GM12873 (cell line): ENCODE measurements at regions not wholly inside any gene's neighbourhood (a gene's known extent, or its start where the extent isn't known, plus 50 kb on each side); places are given as distances from the start of the nearest gene placed in this dataset.

Experiments
- CTCF ChIP-seq: IDR thresholded peaks from 2 replicates; pipeline ENCODE4 v1.5.1; 2012; ENCODE audit warnings: low read depth, mild to moderate bottlenecking, moderate library complexity, low read length, control low read depth; ENCODE audit not compliant: insufficient read depth; ENCODE audit errors: missing control alignments

DNA sequence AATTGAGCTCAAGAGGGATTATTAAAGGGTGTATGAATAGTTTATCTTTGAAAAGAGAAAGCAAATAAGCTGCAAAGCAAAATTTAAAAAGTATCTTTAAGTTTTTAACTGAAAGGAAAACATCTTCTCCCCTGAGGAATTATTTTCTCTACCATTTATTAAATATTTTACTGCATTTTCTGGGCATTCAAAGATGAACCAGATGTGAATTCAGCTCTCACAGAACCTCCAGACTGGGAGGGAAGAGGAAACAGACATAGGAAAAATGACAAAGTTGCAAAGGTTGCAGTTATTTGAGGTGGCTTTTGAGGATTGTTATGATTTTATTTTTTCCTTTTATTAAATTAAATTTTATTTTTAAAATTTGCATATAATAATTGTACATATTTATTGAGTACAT lies 122.7 kb upstream of the SESN3 start:
- TF ChIP-seq CTCF: no peak

DNA sequence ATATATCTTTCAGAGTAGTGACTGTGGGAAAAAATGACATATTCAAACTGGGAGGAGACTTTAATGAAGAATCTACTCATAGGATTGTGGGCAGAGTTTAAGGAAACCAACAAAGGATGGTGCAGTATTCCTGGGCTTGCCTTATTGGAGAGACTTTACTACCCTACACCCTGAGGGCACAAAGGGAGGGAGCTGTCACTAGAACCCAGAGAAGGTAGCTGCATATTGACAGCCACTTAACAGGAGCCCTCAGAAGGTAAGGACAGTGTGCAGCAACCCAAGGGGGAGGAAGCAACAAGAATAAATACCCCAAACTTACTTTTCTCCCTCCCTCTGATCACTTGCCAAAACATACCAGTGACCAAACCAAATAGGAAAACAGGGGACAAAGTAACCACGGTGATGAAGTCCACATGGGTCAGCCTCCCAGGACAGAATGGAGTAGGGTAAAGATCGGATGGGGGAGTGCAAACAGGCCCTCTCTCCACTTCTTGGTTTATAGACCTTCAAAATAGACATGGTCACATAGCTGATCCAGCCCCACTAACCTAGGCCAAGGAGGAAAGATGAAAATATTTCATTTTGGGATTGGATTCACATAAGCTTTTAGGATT lies 121.8 kb upstream of the SESN3 start:
- TF ChIP-seq CTCF: no peak

DNA sequence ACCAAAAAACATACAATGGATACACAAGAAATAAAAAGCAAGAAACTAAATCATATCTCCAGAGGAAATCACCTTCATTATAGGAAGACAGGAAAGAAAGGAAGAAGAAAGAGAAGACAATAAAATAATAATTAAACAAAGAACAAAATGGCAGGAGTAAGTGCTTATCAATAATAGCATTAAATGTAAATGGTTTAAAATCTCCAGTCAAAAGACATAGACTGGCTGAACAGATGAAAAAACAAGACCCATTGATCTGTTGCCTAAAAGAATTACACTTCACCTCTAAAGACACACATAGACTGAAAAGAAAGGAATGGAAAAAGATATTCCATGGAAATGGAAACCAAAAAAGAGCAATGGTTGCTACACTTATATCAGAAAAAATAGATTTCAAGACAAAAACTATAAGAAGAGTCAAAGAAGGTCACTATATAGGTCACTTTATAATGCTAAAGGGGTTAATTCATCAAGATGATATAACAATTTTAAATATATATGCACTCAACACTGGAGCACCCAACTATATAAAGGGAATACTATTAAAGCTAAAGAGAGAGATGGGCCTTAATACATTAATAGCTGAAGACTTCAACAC lies 118.4 kb upstream of the SESN3 start:
- TF ChIP-seq CTCF: no peak

GRCh38 chr11:95346265-95346664 lies 115.3 kb upstream of the SESN3 start:
- no peak for TF ChIP-seq CTCF

DNA sequence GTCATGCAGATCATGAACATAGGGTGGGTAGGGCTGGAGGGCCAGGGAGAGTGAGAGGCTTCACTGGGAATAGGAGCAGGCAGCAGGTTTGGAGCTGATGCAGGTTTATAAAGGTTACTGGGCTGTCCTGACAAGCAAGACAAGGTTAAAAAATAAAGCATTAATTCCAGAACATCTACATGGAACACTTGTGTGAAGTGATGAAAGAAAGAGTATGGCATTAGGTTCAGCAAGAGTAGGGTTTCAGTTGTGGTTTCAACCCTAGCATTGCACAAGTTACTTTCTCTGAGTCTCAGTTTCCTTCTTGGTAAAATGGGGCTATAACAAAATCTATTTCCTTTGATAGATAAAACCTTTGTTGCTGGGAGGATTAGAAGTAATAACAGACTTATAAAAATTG lies 114.6 kb upstream of the SESN3 start:
- TF ChIP-seq CTCF: no peak

GRCh38 chr11:95344932-95345642 lies 114.1 kb upstream of the SESN3 start:
- no peak for TF ChIP-seq CTCF

GRCh38 chr11:95341221-95341620 lies 110.2 kb upstream of the SESN3 start:
- no peak for TF ChIP-seq CTCF
